HEK293T (cell line): ENCODE measurements at regions not wholly inside any gene's neighbourhood (a gene's known extent, or its start where the extent isn't known, plus 50 kb on each side); places are given as distances from the start of the nearest gene placed in this dataset.

Experiments
- CTCF ChIA-PET: fragments of 350-600 bp; formaldehyde crosslinking; extraction: SDS; loops from one replicate; lab custom pipeline; 2021; ENCODE audit warnings: antibody characterized with exemption, inconsistent platforms; lab: Yijun Ruan, JAX
- POLR2A ChIA-PET: fragments of 350-600 bp; formaldehyde crosslinking; extraction: SDS; loops from one replicate; lab custom pipeline; 2020; ENCODE audit warnings: antibody characterized with exemption, inconsistent platforms; lab: Yijun Ruan, JAX
- DNase-seq: peaks from one replicate; pipeline ENCODE4 v3.0.0; 2012; ENCODE audit warnings: mixed read lengths; ENCODE audit errors: extremely low spot score
- ARNT ChIP-seq: fragments of 450-650 bp; IDR thresholded peaks from 2 replicates; pipeline ENCODE4 v1.6.1; 2017; ENCODE audit warnings: mild to moderate bottlenecking
- BHLHE40 ChIP-seq: fragments of 450-650 bp; IDR thresholded peaks from 2 replicates; pipeline ENCODE4 v1.6.1; 2016; ENCODE audit warnings: mild to moderate bottlenecking, moderate library complexity, borderline replicate concordance
- CTBP1 ChIP-seq: fragments of 450-650 bp; IDR thresholded peaks from 2 replicates; pipeline ENCODE4 v1.6.1; 2016; ENCODE audit warnings: borderline replicate concordance
- ELF4 ChIP-seq: fragments of 450-650 bp; IDR thresholded peaks from 2 replicates; pipeline ENCODE4 v1.6.1; 2017; ENCODE audit warnings: antibody characterized with exemption
- FOXA1 ChIP-seq: fragments of 450-650 bp; IDR thresholded peaks from 2 replicates; pipeline ENCODE4 v1.6.1; 2016; ENCODE audit warnings: mild to moderate bottlenecking
- FOXK2 ChIP-seq: fragments of 450-650 bp; IDR thresholded peaks from 2 replicates; pipeline ENCODE4 v1.6.1; 2016; ENCODE audit warnings: mild to moderate bottlenecking
- FOXM1 ChIP-seq: fragments of 450-650 bp; IDR thresholded peaks from 2 replicates; pipeline ENCODE4 v1.6.1; 2017; ENCODE audit warnings: mild to moderate bottlenecking, borderline replicate concordance
- HDGF ChIP-seq: fragments of 450-650 bp; IDR thresholded peaks from 2 replicates; pipeline ENCODE4 v1.6.1; 2017; ENCODE audit warnings: antibody characterized with exemption, borderline replicate concordance
- L3MBTL2 ChIP-seq: fragments of 450-650 bp; conservative IDR thresholded peaks from 2 replicates; pipeline ENCODE4 v1.6.1; 2016; ENCODE audit warnings: mild to moderate bottlenecking
- LEF1 ChIP-seq: fragments of 450-650 bp; IDR thresholded peaks from 2 replicates; pipeline ENCODE4 v1.6.1; 2017; ENCODE audit warnings: mild to moderate bottlenecking, borderline replicate concordance
- NFRKB ChIP-seq: fragments of 450-650 bp; IDR thresholded peaks from 2 replicates; pipeline ENCODE4 v1.6.1; 2016; ENCODE audit warnings: mild to moderate bottlenecking, moderate library complexity
- SP1 ChIP-seq: fragments of 450-650 bp; IDR thresholded peaks from 2 replicates; pipeline ENCODE4 v1.6.1; 2017
- SUZ12 ChIP-seq: fragments of 450-650 bp; IDR thresholded peaks from 2 replicates; pipeline ENCODE4 v1.6.1; 2016; ENCODE audit warnings: mild to moderate bottlenecking
- TARDBP ChIP-seq: fragments of 450-650 bp; IDR thresholded peaks from 2 replicates; pipeline ENCODE4 v1.6.1; 2016
- ZNF384 ChIP-seq: fragments of 450-650 bp; IDR thresholded peaks from 2 replicates; pipeline ENCODE4 v1.6.1; 2016
- TF ChIP-seq, protein P1 (sequence below): fragments of 450-650 bp; IDR thresholded peaks from 2 replicates; pipeline ENCODE4 v1.6.1; 2016

DNA sequence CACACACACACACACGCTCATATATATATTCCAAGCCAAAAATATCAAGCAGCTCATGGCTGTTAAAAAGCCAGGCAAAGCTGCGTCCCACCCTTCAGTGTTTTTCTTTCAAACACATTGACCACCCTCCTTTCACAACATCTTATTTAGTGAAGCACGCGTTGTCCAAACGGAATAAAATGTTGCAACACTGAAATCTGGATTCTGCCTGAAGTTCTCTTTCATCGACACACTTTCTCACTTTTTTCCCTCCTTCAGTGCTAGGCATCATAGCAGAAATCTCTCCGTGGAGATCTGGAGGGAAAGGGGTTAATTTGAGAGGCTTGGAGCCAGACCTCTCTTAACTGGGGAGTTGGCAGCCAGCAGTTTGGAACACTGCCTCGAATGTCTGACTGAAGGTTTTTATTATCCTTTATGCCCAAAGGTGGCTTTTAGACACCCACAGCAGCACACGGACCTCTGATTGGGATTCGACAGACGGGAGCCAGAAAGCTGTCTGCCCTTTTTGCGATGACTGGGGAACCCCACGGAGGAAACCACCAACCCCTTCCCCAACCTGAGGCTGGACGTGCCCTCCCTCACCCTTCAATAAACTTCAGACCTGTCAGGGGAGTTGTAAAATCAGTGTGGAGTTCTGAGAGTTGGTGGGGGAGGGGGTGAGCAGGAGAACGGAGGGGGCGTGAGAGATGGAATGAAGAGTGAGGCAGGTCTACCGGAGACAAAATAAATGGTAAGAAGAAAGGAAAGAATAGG, 833.6 kb upstream of the SOX9 start:
- TF ChIP-seq, protein P1, sequence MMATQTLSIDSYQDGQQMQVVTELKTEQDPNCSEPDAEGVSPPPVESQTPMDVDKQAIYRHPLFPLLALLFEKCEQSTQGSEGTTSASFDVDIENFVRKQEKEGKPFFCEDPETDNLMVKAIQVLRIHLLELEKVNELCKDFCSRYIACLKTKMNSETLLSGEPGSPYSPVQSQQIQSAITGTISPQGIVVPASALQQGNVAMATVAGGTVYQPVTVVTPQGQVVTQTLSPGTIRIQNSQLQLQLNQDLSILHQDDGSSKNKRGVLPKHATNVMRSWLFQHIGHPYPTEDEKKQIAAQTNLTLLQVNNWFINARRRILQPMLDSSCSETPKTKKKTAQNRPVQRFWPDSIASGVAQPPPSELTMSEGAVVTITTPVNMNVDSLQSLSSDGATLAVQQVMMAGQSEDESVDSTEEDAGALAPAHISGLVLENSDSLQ = peak; percentile 18; the same call in 1 of the 2 replicates
- TF ChIP-seq L3MBTL2 (peak; percentile 37; the same call in 1 of the 2 replicates), FOXM1 (no peak)
- ChIA-PET CTCF (interaction anchor here (0.6 kb wide), 1 partner anchor 669 kb away, joined by 3 read pairs; no protein-coding TSS in a partner anchor), POLR2A (no interaction called here)
- DNase-seq = no peak

DNA sequence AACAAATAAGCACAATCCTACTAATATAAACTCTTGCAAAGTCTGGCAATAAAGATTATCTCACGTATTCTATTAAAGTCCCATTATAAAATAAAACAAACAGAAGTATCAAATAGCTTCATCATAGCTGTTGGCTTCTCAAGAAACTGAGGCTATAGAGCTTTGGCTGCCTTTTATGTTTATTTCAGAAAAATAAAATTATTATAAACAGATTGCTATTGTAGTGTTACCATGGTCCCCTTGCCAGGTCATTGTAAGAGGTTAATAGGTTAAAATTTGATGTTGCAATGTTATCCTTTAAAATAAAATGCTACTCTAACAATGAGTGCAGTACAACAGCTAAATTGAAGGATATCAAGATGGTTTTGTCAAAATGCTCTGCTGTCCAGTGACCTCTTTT, 828.8 kb upstream of the SOX9 start:
- TF ChIP-seq HDGF = no peak
- TF ChIP-seq FOXM1 = no peak
- TF ChIP-seq BHLHE40 = no peak
- TF ChIP-seq ARNT = no peak
- TF ChIP-seq L3MBTL2 = no peak
- TF ChIP-seq SP1 = no peak
- no peak for TF ChIP-seq ZNF384
- no peak for TF ChIP-seq LEF1
- no peak for TF ChIP-seq FOXA1
- TF ChIP-seq CTBP1 = no peak
- no peak for TF ChIP-seq ELF4
- TF ChIP-seq SUZ12 = no peak
- TF ChIP-seq FOXK2 = no peak
- TF ChIP-seq NFRKB = no peak
- TF ChIP-seq, protein P1 = no peak
- ChIA-PET CTCF (no interaction called here), POLR2A (no interaction called here)
- DNase-seq = no peak

DNA sequence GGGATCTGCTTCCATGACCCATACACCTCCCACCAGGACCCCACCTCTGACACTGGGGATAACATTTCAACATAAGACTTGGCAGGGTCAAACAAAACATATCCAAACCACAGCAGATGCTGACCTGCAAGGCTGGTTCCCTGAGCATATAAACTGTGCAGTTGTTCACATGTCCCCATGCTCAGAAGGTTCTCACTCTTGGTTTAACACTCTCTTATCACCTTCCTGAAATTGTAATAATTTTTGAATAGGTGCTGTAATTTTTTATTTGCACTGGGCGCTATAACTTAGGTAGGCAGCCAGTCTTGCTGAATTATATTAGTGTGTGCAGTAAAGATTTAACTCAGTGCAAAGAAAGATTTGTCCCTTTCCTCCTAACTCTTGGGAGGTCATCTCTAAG, 824.8 kb upstream of the SOX9 start:
- no peak for DNase-seq
- CTCF ChIA-PET = no interaction called here
- POLR2A ChIA-PET = no interaction called here
- TF ChIP-seq, protein P1 = no peak
- TF ChIP-seq ZNF384 (no peak), FOXK2 (no peak), BHLHE40 (no peak), FOXA1 (no peak), TARDBP (no peak), LEF1 (no peak), ELF4 (no peak), SP1 (no peak), FOXM1 (no peak), L3MBTL2 (no peak), HDGF (no peak), ARNT (no peak), NFRKB (no peak), SUZ12 (no peak), CTBP1 (no peak)

DNA sequence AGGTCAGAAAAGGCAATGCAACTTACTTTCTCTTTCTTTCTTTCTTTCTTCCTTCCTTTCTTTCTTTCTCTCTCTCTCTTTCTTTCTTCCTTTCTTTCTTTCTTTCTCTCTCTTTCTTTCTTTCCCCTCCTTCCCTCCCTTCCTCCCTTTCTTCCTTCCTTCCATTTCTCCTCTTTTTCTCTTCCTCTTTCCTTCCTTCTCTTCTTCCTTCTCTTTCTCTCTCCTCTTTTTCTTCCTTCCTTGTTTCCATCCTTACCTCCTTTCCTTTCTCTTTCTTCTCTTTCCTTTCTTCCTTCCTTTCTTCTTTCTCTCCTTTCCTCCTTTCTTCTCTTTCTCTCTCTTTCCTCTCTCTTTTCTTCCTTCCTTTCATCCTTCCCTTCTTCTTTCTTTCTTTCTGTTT, 819.8 kb upstream of the SOX9 start:
- ChIA-PET POLR2A (no interaction called here), CTCF (no interaction called here)
- TF ChIP-seq ZNF384 = no peak
- TF ChIP-seq BHLHE40 = no peak
- no peak for TF ChIP-seq SP1
- no peak for TF ChIP-seq ELF4
- no peak for TF ChIP-seq CTBP1
- no peak for TF ChIP-seq FOXA1
- TF ChIP-seq, protein P1 = no peak
- TF ChIP-seq NFRKB = no peak
- TF ChIP-seq TARDBP = peak; percentile 38; the same call in 1 of the 2 replicates
- no peak for TF ChIP-seq ARNT
- no peak for TF ChIP-seq FOXM1
- TF ChIP-seq L3MBTL2 = 0 out of 2 replicates have a peak, but pooled peaks have one; percentile 8
- no peak for TF ChIP-seq FOXK2
- TF ChIP-seq HDGF = no peak
- no peak for TF ChIP-seq SUZ12
- DNase-seq = no peak

DNA sequence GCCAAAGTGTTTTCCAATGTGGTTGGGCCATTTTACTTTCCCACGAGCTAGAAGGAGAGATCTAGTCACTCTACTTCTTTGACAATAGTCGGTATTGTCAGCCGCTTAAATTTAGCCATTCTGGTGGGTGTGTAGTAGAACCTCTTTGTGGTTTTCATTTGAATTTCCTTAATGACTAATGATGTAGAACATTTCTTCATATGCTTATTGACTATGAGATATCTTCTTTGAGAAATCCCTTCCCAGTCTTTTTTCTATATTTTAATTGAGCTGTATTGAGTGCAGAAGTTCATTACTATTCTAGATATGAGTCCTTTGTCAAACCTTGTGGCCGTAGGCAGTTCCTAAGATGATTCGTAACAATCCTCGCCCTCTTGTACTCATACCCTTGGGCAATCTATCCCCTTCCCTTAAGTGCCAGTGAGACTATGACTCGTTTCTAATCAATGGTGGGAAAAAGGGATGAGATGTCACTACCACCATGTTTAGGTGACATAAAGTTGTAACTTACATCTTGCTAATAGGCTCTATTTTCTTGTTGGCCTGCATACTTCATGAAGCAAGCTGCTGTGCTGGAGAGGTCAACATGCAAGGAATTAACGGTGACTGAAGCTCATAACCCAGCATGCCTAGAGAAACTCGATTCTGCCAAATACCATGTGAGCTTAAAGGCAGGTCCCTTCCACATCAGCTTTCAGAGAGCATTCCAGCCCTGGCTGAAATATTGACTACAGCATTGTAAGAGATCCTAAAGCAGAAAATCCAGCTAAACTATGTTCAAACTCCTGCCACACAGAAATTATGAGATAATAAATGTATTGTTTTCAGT, 817.9 kb upstream of the SOX9 start:
- POLR2A ChIA-PET = no interaction called here
- CTCF ChIA-PET = no interaction called here
- no peak for TF ChIP-seq ZNF384
- TF ChIP-seq ELF4 = no peak
- TF ChIP-seq LEF1 = no peak
- TF ChIP-seq TARDBP = no peak
- TF ChIP-seq CTBP1 = no peak
- no peak for TF ChIP-seq FOXA1
- no peak for TF ChIP-seq HDGF
- no peak for TF ChIP-seq FOXK2
- no peak for TF ChIP-seq NFRKB
- TF ChIP-seq SUZ12 = no peak
- TF ChIP-seq BHLHE40 = no peak
- TF ChIP-seq L3MBTL2 = no peak
- TF ChIP-seq, protein P1 = no peak
- no peak for TF ChIP-seq FOXM1
- DNase-seq = no peak
